ACC112 (cell line): ENCODE measurements at regions not wholly inside any gene's neighbourhood (a gene's known extent, or its start where the extent isn't known, plus 50 kb on each side); places are given as distances from the start of the nearest gene placed in this dataset.

Source experiments
- H2AFZ ChIP-seq: fragments of 200-600 bp; sonication (generic); one replicate; pipeline ENCODE4 v1.6.0; 2017; ENCODE audit warnings: antibody characterized with exemption, low read length; ENCODE audit not compliant: unreplicated experiment
- H3K27ac ChIP-seq: fragments of 200-600 bp; sonication (generic); 2 replicates; pipeline ENCODE4 v1.5.1; 2014; ENCODE audit warnings: low read depth, mild to moderate bottlenecking, antibody characterized with exemption, low read length, moderate library complexity
- H3K27me3 ChIP-seq: fragments of 200-600 bp; sonication (generic); 2 replicates; pipeline ENCODE4 v1.6.1; 2014; ENCODE audit warnings: mild to moderate bottlenecking, antibody characterized with exemption, low read length, moderate library complexity, mixed read lengths; ENCODE audit not compliant: insufficient read depth
- H3K36me3 ChIP-seq: fragments of 200-600 bp; sonication (generic); 2 replicates; pipeline ENCODE4 v1.6.1; 2016; ENCODE audit warnings: mild to moderate bottlenecking, antibody characterized with exemption, low read length, moderate library complexity, mixed read lengths; ENCODE audit not compliant: insufficient read depth
- H3K4me1 ChIP-seq: fragments of 200-600 bp; sonication (generic); one replicate; pipeline ENCODE4 v1.6.1; 2016; ENCODE audit warnings: low read length, mixed read lengths; ENCODE audit not compliant: insufficient read depth, unreplicated experiment, control insufficient read depth
- H3K4me3 ChIP-seq: fragments of 200-600 bp; sonication (generic); 2 replicates; pipeline ENCODE4 v1.5.1; 2014; ENCODE audit warnings: mild to moderate bottlenecking, low read depth, low read length
- H3K79me2 ChIP-seq: fragments of 200-600 bp; sonication (generic); one replicate; pipeline ENCODE4 v1.6.0; 2016; ENCODE audit warnings: low read length; ENCODE audit not compliant: control insufficient read depth, unreplicated experiment, insufficient read depth

DNA sequence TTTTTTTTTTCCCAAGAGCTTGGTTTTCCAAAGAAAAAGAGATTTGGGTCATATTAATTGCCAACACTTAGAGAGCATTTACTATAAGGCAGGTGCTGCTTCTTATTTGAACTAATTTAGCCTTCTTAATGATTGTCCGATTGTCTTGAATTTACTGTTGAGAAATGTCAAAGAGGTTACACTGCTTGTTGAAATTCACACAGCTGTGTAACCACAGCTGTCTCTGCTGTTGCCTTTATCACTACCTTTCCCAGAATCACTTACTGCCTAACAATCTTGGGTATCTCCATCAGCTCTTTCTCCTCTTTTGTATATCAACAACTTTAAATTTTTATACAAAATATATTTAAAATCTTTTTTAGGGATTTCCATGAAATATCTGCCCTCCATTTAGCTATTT, 115.6 kb downstream of the UCHL5 start:
- Histone ChIP-seq H3K4me3 (no peak overlapping the region), H3K27ac (no peak overlapping the region), H2AFZ (no peak overlapping the region), H3K27me3 (no peaks in the 10 kb centered on the region), H3K4me1 (no peaks in the 10 kb centered on the region), H3K79me2 (no peaks in the 10 kb centered on the region), H3K36me3 (no peaks in the 10 kb centered on the region)

DNA sequence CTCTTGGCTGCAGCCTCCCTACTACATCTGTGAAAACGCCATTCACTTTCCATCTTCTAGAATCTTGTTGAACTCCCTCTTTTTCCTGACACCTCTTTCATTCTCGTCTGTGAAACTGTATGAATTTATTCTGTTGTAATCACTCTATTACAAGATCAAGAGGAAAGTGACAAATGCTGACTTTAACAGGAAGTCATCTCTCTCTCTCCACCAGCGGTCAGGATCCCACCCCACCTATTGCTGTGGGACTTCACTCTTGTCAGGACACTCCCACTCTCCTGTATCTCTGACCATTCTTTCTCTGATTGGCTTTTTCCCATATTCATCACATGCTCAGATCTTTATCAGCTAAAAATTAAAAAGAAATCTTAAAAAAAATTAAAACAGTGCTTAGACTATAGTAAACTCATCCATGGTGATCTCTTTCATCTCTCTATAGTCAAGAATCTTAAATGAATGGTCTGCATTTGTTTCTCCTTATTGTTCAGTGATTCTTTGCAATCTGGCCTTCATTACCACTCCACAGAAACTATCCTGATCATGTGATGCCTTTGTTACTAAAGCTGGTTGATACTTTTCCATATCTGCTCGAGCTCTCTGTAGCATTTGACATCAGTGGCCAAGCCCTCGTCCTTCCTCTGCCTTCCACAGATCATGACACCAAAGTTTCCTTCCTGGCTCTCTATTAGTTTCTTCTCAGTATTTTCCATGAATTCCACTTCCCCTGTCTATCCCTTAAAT, 113.6 kb downstream of the UCHL5 start:
- Histone ChIP-seq H3K27me3 (no peaks in the 10 kb centered on the region), H3K4me3 (no peak overlapping the region), H3K4me1 (no peaks in the 10 kb centered on the region), H3K79me2 (no peaks in the 10 kb centered on the region), H3K36me3 (no peaks in the 10 kb centered on the region), H3K27ac (no peak overlapping the region), H2AFZ (no peak overlapping the region)

DNA sequence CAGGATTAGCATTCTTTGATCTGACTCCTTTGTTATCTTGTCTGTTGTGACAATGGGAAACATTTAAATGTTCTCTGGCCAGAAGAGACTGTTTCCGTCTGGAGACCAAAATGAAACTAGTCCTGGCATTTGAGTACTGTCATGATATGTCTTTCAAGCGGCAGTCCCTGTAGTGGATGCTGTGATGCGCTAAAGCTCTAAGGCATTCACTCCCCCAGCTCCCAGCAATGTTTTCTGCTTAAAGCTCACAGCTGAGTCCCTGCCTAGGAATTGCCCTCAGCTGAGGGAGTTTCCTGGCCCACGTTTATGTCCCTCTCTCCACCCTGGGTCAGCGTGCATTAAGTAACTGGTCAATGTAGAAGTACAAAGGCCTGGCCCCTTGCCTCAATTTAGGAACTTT, 109.4 kb downstream of the UCHL5 start:
- Histone ChIP-seq H3K36me3 (no peaks in the 10 kb centered on the region), H3K27me3 (no peaks in the 10 kb centered on the region), H2AFZ (no peak overlapping the region), H3K27ac (no peak overlapping the region), H3K4me3 (no peak overlapping the region), H3K79me2 (no peaks in the 10 kb centered on the region), H3K4me1 (peaks cover 16% of the 10 kb centered on the region)

- H3K79me2 ChIP-seq: no peaks in the 10 kb centered on the region
- H3K36me3 ChIP-seq: no peaks in the 10 kb centered on the region
- H3K27me3 ChIP-seq: no peaks in the 10 kb centered on the region
- peaks cover 16% of the 10 kb centered on the region for H3K4me1 ChIP-seq
- H2AFZ ChIP-seq: no peak overlapping the region
- no peak overlapping the region for H3K4me3 ChIP-seq
- no peak overlapping the region for H3K27ac ChIP-seq
These were observed 108.2 kb downstream of the UCHL5 start for GRCh38 chr1:192950926-192951325.

- peak overlapping the region; percentile 33; the same call in 1 of the 2 replicates for H3K27ac ChIP-seq
- H3K36me3 ChIP-seq: no peaks in the 10 kb centered on the region
- peaks cover 16% of the 10 kb centered on the region for H3K4me1 ChIP-seq
- H2AFZ ChIP-seq: no peak overlapping the region
- no peak overlapping the region for H3K4me3 ChIP-seq
- H3K79me2 ChIP-seq: no peaks in the 10 kb centered on the region
- no peaks in the 10 kb centered on the region for H3K27me3 ChIP-seq
These were observed 107.3 kb downstream of the UCHL5 start for GRCh38 chr1:192951691-192952460.

GRCh38 chr1:192952646-192953045, 106.5 kb downstream of the UCHL5 start:
- Histone ChIP-seq H3K27me3 (no peaks in the 10 kb centered on the region), H3K27ac (peak overlapping the region; percentile 33; the same call in 1 of the 2 replicates), H3K4me3 (no peak overlapping the region), H3K4me1 (peaks cover 16% of the 10 kb centered on the region), H3K36me3 (no peaks in the 10 kb centered on the region), H2AFZ (no peak overlapping the region), H3K79me2 (no peaks in the 10 kb centered on the region)

GRCh38 chr1:192954705-192955265, 104.4 kb downstream of the UCHL5 start:
- peaks cover 28% of the 10 kb centered on the region for H3K4me1 ChIP-seq
- no peaks in the 10 kb centered on the region for H3K79me2 ChIP-seq
- no peak overlapping the region for H3K4me3 ChIP-seq
- H3K36me3 ChIP-seq: no peaks in the 10 kb centered on the region
- H2AFZ ChIP-seq: no peak overlapping the region
- H3K27ac ChIP-seq: no peak overlapping the region
- H3K27me3 ChIP-seq: no peaks in the 10 kb centered on the region

DNA sequence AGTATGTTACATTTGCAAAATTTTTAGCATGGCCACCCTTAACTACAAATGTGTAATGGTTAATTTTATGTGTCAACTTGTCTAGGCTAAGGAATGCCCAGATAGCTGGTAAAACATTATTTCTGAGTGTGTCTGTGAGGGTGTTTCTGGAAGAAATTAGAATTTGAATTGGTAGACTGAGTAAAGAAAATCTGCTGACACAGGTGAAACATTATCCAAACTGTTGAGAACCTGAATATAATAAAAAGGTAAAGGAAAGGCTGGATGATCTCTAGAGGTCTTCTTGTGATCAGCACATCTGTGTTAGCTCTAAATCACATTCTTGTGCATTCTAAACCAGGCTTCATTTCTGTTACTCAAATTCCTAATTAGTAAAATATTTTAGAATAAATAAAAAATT, 100.8 kb downstream of the UCHL5 start:
- no peak overlapping the region for H3K27ac ChIP-seq
- no peaks in the 10 kb centered on the region for H3K79me2 ChIP-seq
- no peaks in the 10 kb centered on the region for H3K27me3 ChIP-seq
- H2AFZ ChIP-seq: no peak overlapping the region
- no peak overlapping the region for H3K4me3 ChIP-seq
- H3K4me1 ChIP-seq: peaks cover 13% of the 10 kb centered on the region
- no peaks in the 10 kb centered on the region for H3K36me3 ChIP-seq

DNA sequence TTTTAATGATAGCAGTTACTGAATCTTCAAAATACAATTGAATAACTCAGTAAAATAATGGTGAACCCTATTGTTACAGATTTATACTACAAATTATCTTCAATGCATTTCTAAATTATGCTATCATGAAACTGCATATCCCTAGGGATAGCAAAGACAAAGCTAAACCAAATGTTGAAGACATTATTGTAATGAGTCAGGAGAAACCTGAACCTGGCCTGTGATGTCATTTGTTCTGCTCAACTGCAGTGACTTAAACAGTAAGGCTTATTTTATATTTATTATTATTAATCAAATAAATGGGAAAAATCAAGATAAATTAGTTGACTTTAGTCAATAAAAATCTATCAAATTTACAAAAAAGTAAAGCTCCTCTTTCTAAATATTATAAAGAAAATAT, 100.3 kb downstream of the UCHL5 start:
- Histone ChIP-seq H3K27ac (peak overlapping the region; percentile 40), H3K27me3 (no peaks in the 10 kb centered on the region), H2AFZ (no peak overlapping the region)

GRCh38 chr1:192959657-192960186, 99.4 kb downstream of the UCHL5 start:
- Histone ChIP-seq H3K27me3 (no peaks in the 10 kb centered on the region), H3K27ac (no peak overlapping the region; the same call in 1 of the 2 replicates), H3K36me3 (no peaks in the 10 kb centered on the region), H3K4me3 (no peak overlapping the region), H3K4me1 (peaks cover 13% of the 10 kb centered on the region), H2AFZ (no peak overlapping the region), H3K79me2 (no peaks in the 10 kb centered on the region)

More for the DNA sequence above, 100.3 kb downstream of the UCHL5 start:
- Histone ChIP-seq H3K36me3 (no peaks in the 10 kb centered on the region), H3K4me1 (peaks cover 13% of the 10 kb centered on the region), H3K4me3 (no peak overlapping the region), H3K79me2 (no peaks in the 10 kb centered on the region)
